Gastrocnemius medialis (tissue), 4 donors: ENCODE measurements at regions not wholly inside any gene's neighbourhood (a gene's known extent, or its start where the extent isn't known, plus 50 kb on each side); places are given as distances from the start of the nearest gene placed in this dataset.

Experiments used
- CTCF ChIP-seq, 5 experiments: fragments of 450-650 bp in 3 of 5; fragments of 200-600 bp in 2 of 5; sonication (generic) in 2 of 5; IDR thresholded peaks in 4 of 5; conservative IDR thresholded peaks in 1 of 5; 1 replicate in 4 of 5; 2 replicates in 1 of 5; pipeline ENCODE4 v1.5.1; 2016 to 2019; ENCODE audit warnings: antibody characterized with exemption in 5 of 5, mild to moderate bottlenecking in 3 of 5, moderate library complexity in 3 of 5
- POLR2A ChIP-seq, 2 donors: fragments of 450-650 bp; IDR thresholded peaks; one replicate each; pipeline ENCODE4 v1.6.1; 2017; ENCODE audit warnings: antibody characterized with exemption in 2 of 2, mild to moderate bottlenecking in 2 of 2, moderate library complexity in 2 of 2

GRCh38 chr6:22010102-22010501 is 286.7 kb downstream of the PRL start:
- TF ChIP-seq POLR2A (IDR thresholded peaks at IDR 0.05) (no peak), CTCF (IDR thresholded peaks at IDR 0.05 in 4 of 5, conservative IDR thresholded peaks at IDR 0.05 in 1 of 5) (no peak)
